ENCODE measurements at regions not wholly inside any gene's neighbourhood (a gene's known extent, or its start where the extent isn't known, plus 50 kb on each side); places are given as distances from the start of the nearest gene placed in this dataset.

DNA sequence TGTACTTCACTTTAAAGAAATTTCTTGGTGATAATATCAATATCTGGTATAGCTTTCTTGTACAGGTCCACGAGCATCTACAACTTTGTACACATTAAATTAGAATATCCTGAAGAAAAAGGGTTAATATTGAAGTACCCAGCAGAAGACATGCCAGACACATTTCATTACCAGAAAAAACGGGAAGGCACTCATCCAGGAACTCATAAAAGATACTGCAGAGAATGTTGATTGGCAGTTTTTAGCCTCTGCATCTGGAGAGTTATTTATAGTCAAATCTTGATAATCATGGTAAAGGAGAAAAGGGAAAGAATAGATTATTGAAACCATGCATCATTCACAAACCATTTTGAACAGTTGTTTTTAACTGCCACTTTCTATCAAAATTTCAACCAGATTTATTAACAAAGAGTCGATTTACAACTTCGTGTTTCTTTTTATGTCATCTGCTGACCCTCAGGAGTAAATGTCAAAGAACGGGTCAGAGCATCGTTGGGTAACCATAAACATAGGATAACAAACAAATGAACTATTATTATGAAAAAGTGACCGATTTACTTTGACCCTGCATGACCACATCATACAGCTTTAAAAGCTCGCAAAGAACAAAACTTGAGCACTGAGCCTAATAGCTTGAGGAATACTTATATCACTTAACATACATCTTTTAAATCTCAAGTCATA lies 229.2 kb upstream of the SGK1 start:
- TF ChIP-seq, protein P1, sequence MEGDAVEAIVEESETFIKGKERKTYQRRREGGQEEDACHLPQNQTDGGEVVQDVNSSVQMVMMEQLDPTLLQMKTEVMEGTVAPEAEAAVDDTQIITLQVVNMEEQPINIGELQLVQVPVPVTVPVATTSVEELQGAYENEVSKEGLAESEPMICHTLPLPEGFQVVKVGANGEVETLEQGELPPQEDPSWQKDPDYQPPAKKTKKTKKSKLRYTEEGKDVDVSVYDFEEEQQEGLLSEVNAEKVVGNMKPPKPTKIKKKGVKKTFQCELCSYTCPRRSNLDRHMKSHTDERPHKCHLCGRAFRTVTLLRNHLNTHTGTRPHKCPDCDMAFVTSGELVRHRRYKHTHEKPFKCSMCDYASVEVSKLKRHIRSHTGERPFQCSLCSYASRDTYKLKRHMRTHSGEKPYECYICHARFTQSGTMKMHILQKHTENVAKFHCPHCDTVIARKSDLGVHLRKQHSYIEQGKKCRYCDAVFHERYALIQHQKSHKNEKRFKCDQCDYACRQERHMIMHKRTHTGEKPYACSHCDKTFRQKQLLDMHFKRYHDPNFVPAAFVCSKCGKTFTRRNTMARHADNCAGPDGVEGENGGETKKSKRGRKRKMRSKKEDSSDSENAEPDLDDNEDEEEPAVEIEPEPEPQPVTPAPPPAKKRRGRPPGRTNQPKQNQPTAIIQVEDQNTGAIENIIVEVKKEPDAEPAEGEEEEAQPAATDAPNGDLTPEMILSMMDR (IDR thresholded peaks at IDR 0.05) = no peak
- TF ChIP-seq POLR2A (IDR thresholded peaks at IDR 0.05) = no peak
